ENCODE measurements at regions not wholly inside any gene's neighbourhood (a gene's known extent, or its start where the extent isn't known, plus 50 kb on each side); places are given as distances from the start of the nearest gene placed in this dataset.

DNA sequence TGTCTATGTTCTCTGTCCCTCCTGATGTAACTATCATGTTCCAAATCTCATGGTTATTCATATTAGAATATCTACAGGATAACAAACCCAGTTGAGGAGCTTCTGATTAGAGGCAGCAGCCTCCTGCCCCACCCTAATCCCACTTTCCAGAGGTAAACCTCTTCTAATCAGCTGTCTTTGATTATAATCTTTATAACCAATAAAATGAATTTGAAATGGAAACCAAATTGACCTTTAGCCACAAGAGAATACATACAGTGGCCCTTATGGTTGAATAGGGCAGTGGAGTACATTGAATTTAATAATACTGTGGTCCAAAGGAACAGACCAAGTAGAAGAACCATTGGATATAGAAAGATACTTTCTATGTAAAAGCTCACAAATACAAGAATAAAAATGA, 281.3 kb upstream of the UMPS start:
- Histone ChIP-seq H3K36me3 (ENCODE audit: control insufficient read depth, insufficient read depth, low read length) (no peaks in the 10 kb centered on the region), H3K9me3 (no peaks in the 10 kb centered on the region), H3K4me3 (ENCODE audit: low read depth, low read length) (no peak overlapping the region), H3K4me1 (no peaks in the 10 kb centered on the region), H3K27me3 (replicated peaks; ENCODE audit: control insufficient read depth, insufficient read depth, low read length) (no peaks in the 10 kb centered on the region)
- Mint-ChIP-seq H3K4me3 (ENCODE audit: unreplicated experiment) (no peak overlapping the region), H3K27ac (ENCODE audit: unreplicated experiment) (no peak overlapping the region), H3K9me3 (ENCODE audit: unreplicated experiment) (no peaks in the 10 kb centered on the region), H3K4me1 (ENCODE audit: low read depth, unreplicated experiment) (no peaks in the 10 kb centered on the region), H3K27me3 (ENCODE audit: insufficient read depth, unreplicated experiment) (peaks cover 21% of the 10 kb centered on the region), H3K36me3 (ENCODE audit: insufficient read depth, unreplicated experiment) (no peaks in the 10 kb centered on the region)
- ChIA-PET POLR2A (no interaction called here), CTCF (no interaction called here)
- TF ChIP-seq, protein P1, sequence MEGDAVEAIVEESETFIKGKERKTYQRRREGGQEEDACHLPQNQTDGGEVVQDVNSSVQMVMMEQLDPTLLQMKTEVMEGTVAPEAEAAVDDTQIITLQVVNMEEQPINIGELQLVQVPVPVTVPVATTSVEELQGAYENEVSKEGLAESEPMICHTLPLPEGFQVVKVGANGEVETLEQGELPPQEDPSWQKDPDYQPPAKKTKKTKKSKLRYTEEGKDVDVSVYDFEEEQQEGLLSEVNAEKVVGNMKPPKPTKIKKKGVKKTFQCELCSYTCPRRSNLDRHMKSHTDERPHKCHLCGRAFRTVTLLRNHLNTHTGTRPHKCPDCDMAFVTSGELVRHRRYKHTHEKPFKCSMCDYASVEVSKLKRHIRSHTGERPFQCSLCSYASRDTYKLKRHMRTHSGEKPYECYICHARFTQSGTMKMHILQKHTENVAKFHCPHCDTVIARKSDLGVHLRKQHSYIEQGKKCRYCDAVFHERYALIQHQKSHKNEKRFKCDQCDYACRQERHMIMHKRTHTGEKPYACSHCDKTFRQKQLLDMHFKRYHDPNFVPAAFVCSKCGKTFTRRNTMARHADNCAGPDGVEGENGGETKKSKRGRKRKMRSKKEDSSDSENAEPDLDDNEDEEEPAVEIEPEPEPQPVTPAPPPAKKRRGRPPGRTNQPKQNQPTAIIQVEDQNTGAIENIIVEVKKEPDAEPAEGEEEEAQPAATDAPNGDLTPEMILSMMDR (IDR thresholded peaks at IDR 0.05; ENCODE audit: insufficient read depth in 1 of 2, low read depth in 1 of 2, low read length in 1 of 2, severe bottlenecking in 1 of 2, unreplicated experiment in 1 of 2) = no peak
- intact Hi-C loops (cut with micrococcal nuclease; ENCODE audit: unreplicated experiment) = no loop called here
- no peak for DNase-seq
- BruUV-seq (replicated peaks) = no TSS peak

DNA sequence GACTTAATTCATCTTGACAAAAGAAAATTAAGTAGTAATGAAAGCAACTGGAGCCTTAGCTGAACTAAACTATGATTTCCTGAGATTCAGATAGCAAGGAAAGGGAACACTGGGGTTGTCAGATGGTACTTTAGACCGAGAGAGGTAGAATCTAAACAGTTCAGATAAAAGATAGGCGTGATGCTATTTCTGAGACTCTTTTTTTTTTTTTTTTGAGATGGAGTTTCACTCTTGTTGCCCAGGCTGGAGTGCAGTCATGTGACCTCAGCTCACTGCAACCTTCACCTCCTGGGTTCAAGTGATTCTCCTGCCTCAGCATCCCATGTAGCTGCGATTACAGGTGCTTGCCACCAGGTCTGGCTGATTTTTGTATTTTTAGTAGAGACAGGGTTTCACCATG, 279.9 kb upstream of the UMPS start:
- Mint-ChIP-seq H3K4me1 (ENCODE audit: low read depth, unreplicated experiment) (no peaks in the 10 kb centered on the region), H3K27ac (ENCODE audit: unreplicated experiment) (no peak overlapping the region), H3K4me3 (ENCODE audit: unreplicated experiment) (no peak overlapping the region), H3K27me3 (ENCODE audit: insufficient read depth, unreplicated experiment) (peaks cover 21% of the 10 kb centered on the region), H3K36me3 (ENCODE audit: insufficient read depth, unreplicated experiment) (no peaks in the 10 kb centered on the region), H3K9me3 (ENCODE audit: unreplicated experiment) (no peaks in the 10 kb centered on the region)
- Histone ChIP-seq H3K4me1 (no peaks in the 10 kb centered on the region), H3K4me3 (ENCODE audit: low read depth, low read length) (no peak overlapping the region), H3K27me3 (replicated peaks; ENCODE audit: control insufficient read depth, insufficient read depth, low read length) (0 out of 2 replicates have a peak, but pooled peaks cover 1% of the 10 kb centered on the region), H3K36me3 (ENCODE audit: control insufficient read depth, insufficient read depth, low read length) (no peaks in the 10 kb centered on the region), H3K9me3 (no peaks in the 10 kb centered on the region)
- CTCF ChIA-PET = no interaction called here
- POLR2A ChIA-PET = no interaction called here
- no TSS peak for BruUV-seq (replicated peaks)
- DNase-seq = no peak
- intact Hi-C loops (cut with micrococcal nuclease; ENCODE audit: unreplicated experiment) = no loop called here
- TF ChIP-seq, protein P1 (IDR thresholded peaks at IDR 0.05; ENCODE audit: insufficient read depth in 1 of 2, low read depth in 1 of 2, low read length in 1 of 2, severe bottlenecking in 1 of 2, unreplicated experiment in 1 of 2) = no peak

DNA sequence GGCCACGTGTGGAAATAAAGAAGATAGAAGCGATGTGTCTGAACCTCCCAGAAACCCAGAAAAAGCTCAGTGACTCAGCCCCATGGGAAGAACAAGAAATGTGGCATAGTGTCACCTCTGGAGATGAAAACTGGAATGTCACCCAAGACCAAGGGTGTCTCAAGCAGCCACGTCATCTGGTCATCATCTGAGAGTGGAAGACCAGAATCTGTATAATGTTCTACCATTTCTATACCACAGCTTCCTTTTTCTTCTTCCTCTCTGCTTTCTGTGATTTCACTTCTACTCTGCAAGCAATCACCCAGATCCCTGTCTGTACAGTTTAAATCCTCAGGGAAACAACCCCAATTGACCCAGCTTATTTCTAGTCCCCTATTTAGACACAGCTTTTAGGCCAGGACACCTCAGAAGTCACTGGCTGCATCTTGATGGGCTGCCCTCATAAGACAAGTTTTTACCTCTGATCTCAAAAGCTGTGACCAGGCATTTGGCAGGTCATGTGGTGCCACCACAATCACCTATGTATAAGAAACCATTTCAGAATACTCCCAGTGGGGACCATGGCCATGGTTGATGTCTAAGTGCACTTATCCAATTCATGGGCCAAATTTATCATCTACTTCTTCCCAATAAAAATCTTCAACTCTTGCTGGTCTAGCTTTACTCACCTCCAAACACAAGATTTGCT, 278.5 kb upstream of the UMPS start:
- Mint-ChIP-seq H3K9me3 (ENCODE audit: unreplicated experiment) (no peaks in the 10 kb centered on the region), H3K27me3 (ENCODE audit: insufficient read depth, unreplicated experiment) (peaks cover 21% of the 10 kb centered on the region), H3K36me3 (ENCODE audit: insufficient read depth, unreplicated experiment) (no peaks in the 10 kb centered on the region), H3K27ac (ENCODE audit: unreplicated experiment) (no peak overlapping the region), H3K4me3 (ENCODE audit: unreplicated experiment) (no peak overlapping the region), H3K4me1 (ENCODE audit: low read depth, unreplicated experiment) (no peaks in the 10 kb centered on the region)
- ChIA-PET CTCF (interaction anchor here (1.0 kb wide), 1 partner anchor 24 kb away, joined by 3 read pairs; no protein-coding TSS in a partner anchor), POLR2A (no interaction called here)
- Histone ChIP-seq H3K36me3 (ENCODE audit: control insufficient read depth, insufficient read depth, low read length) (no peaks in the 10 kb centered on the region), H3K9me3 (no peaks in the 10 kb centered on the region), H3K4me1 (no peaks in the 10 kb centered on the region), H3K27me3 (replicated peaks; ENCODE audit: control insufficient read depth, insufficient read depth, low read length) (peaks cover 1% of the 10 kb centered on the region; the same call in 1 of the 2 replicates), H3K4me3 (ENCODE audit: low read depth, low read length) (no peak overlapping the region)
- TF ChIP-seq, protein P1 (IDR thresholded peaks at IDR 0.05; ENCODE audit: insufficient read depth in 1 of 2, low read depth in 1 of 2, low read length in 1 of 2, severe bottlenecking in 1 of 2, unreplicated experiment in 1 of 2) = no peak
- DNase-seq = no peak
- intact Hi-C loops (cut with micrococcal nuclease; ENCODE audit: unreplicated experiment) = no loop called here
- no TSS peak for BruUV-seq (replicated peaks)
